Ammon's horn (tissue), 1 donor: ENCODE measurements at regions not wholly inside any gene's neighbourhood (a gene's known extent, or its start where the extent isn't known, plus 50 kb on each side); places are given as distances from the start of the nearest gene placed in this dataset.

Experiments used
- DNase-seq: peaks from one replicate; pipeline ENCODE4 v3.0.0-alpha.2; 2016; ENCODE audit warnings: low spot score

- DNase-seq, result no peak
Measured at GRCh38 chr16:62652441-62653120, 616.3 kb upstream of the CDH8 start.

DNA sequence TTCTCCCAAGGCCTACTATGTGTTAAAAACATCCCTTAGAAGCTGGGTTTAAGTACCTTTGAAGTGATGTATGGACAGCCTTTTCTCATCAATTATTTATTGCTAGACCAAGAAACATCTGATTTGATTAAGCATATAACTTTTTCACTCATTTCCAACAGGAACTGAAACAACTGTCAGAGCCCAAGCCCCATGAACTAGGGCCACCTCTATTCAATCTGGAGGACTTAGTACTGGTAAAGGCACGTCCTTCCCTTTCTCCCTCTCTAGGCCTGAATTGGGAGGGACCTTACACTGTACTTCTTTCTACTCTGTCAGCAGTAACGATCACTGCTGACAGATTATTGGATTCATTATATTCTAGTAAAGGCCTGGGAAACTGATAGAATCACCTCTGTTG is 612.0 kb upstream of the CDH8 start:
- DNase-seq, result no peak

DNA sequence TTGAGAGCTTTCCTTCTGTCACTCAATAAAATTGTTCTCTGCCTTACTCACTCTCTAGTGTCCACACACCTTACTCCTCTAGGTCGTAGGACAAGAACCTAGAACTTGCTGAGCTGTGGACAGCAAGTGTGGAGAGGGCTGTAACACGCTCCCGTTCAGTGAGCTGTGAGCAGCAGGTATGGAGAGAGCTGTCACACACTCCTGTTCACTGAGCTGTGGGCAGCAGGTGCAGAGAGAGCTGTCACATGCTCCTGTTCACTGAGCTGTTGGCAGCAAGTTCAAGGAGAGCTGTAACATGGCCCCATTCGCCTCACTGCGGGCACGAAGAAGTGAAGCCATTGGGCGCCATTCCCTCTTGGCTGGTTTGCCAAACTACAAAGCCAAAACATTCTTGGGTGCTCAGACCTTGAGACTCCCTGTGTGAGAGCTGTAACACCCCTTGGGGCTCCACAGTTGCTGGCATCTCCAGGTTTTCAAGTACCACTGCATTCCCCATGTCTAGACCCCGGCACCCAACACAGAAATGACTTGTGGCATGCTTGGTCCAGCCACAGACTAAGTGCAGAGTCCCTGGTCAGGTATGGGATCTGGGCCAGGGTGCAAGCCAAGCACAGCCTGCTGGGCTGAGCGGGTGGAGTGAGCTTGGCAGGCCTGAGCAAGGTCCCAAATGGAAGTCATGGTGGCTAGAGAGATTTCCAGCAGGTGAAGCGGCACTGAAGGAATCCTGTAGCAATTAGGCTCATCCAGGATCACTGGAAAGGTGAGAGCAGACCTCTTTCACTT is 608.0 kb upstream of the CDH8 start:
- DNase-seq, result no peak

DNA sequence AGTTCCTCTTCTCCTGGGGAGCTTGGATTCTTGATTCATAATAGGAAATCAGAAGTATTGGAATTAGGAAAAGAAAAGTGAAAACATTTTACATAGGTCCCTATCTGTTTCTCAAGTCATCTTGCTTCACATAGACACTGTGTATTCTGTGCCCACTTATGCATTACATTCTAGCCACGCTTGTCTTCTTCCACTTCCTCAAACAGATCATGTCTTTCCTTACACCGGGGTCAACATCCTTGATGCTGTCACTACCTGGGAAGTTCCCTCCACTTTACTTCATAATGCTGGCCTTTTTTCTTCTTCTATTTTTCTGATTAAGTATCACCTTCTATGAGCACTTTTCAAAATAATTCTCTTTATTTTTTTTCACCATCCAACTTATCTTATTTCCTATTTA is 606.4 kb upstream of the CDH8 start:
- no peak for DNase-seq

DNA sequence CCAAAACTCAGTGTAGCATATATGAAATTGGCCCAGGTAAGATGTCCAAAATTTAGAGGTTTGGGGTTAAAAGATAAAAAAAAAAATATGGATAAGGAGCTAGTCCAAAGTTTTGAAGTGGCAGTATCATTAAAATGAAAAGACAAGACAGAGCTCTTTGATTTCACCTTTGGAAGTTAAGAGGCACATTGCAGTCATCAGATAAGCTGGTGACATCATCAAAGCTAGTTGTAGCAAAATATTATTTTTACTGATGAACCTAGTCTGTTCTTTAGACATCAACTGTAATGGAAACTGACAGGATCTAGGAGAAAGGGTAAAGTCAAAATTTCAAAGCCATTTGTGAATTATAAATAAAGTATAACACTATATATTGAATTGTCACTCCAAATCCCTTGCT is 603.7 kb upstream of the CDH8 start:
- DNase-seq, result no peak

- no peak for DNase-seq
Measured at GRCh38 chr16:62638964-62639870, 603.0 kb upstream of the CDH8 start.

DNA sequence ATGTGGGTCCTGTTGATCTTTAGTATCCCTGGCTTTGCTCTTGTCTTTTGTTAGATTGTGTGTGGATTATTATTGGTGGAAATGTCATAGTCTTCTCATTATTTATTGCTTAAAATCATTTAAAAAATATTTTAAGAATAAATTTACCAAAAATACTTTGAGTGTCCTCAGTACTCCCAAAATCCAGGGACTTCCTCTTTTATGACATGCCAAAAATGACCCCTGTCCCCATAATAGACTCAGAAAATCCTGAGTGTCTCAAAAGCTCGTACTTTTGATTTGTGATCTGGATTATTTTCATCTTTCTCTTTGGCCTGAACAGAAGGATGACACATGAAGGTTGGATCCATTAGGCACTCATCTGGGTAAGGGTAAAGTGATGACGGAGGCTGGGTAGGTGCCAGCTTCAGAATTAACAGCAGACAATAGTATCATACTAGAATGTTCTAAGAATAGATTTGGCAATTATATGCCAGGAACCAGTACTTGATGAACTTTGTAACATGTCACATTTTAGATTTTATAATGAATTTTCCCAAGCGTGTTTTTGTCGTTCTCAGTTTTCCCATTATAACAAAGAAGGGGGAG is 602.2 kb upstream of the CDH8 start:
- DNase-seq, result no peak

GRCh38 chr16:62625326-62625725 is 589.1 kb upstream of the CDH8 start:
- DNase-seq, result no peak

GRCh38 chr16:62620275-62620674 is 584.0 kb upstream of the CDH8 start:
- no peak for DNase-seq

DNA sequence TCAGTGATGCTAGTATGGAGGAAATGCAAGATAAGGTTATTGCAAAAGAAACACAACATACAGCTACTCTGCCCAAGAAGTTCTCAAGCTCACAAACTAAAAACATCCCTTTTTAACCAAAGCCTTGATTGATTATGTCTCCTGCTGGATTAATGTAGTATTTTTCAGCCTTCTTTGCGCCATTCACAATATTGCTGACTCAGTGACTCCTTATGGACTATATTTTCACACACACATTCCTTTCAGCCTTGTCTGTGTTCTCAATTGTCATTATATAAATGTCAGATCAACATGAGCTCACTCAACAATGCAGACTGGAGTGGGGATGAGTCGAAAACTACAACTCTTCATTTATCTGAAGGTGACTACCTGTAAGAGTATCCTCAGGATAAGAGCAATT is 579.3 kb upstream of the CDH8 start:
- no peak for DNase-seq

DNA sequence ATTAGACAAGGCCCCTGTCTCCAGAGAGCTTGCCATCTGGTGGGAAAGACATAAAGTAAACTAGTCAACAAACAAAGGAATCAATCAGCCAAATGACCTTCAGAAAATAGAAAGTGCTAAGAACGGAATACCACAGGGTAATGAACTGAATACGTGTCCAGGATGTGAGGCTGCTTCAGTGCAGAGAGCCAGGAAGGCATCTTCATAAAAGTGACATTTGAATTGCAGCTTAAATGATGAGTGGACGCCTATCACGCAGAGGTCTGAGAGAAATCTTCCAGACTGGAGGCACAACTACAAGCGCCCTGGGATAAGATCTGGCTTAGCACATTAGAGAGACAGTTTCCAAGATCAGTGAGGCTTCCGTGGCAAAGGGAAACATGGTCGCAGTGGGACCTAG is 574.1 kb upstream of the CDH8 start:
- no peak for DNase-seq

GRCh38 chr16:62602790-62603189 is 566.6 kb upstream of the CDH8 start:
- DNase-seq, result no peak

- DNase-seq, result no peak
Measured at GRCh38 chr16:62597875-62598274, 561.6 kb upstream of the CDH8 start.

GRCh38 chr16:62596584-62596983 is 560.3 kb upstream of the CDH8 start:
- no peak for DNase-seq

- DNase-seq, result no peak
Measured at GRCh38 chr16:62596125-62596524, 559.9 kb upstream of the CDH8 start.

DNA sequence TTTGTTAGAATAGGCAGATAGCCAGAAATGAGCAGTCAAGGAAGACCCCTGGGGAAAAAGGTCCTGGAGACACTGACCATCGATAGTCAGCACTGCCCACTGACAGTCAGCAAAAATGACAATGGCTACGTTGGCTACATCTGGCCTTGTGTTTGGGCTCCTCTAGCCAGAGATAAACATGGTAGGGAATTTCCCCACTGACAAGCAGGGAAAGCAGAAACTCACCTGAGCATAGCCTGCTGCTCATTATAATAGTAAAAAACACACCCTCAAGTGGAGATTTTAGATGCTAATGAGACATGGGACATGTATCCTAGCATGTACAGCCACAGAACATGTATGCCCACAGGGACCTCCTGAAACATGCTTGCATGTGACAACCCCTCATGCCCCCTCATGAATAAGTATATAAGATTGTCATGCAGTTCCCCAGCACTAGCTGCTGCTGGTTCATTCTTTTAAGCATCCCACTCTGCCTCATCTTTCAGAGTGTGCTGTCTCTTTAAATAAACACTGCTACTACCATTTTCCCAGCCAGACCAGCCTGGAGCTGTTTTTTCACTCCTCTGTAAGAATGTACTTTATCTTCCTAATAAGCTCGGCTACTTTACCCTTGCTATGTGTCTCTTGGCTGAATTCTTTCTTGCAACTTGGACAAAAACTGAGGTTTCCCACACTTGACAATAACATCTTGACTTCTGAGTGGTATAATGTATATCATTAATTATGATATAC is 550.1 kb upstream of the CDH8 start:
- no peak for DNase-seq

GRCh38 chr16:62585041-62585545 is 548.9 kb upstream of the CDH8 start:
- peak; percentile 67 for DNase-seq

DNA sequence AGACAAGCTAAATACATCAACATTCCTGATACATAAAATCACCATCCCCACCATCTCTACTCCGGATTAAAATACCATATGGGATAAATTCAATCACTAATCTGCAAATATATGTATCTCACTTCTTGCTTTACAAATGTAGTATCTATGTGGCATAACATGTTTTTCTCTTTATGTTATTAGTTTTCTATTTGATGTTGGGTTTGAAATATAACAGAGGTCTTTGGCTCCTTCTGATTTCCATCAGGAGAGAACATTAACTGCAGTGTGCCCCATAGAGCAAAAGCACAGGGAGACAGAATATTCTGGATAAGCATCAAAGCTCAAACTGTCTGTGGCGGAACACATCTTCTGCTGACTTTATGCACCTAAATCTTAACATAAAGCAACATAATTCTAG is 547.2 kb upstream of the CDH8 start:
- no peak for DNase-seq

GRCh38 chr16:62573466-62573865 is 537.2 kb upstream of the CDH8 start:
- DNase-seq, result no peak

DNA sequence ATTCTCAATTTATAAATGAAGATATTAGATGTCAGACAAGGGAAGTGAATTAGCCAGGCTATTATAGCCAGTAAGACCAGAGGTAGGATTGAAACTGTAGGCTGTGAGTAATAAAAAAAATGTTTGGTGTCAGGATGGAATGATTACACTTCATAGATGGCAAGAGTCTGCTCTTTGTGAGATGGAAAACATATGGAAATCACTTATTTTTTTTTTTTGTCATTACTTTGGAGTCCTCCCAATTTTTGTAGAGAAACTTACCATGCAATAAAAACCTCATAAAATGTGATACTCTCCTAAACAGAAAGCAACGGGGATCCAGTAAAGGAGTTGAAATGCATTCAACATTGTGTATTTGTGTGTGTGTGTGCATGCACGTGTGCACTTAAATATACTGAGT is 532.7 kb upstream of the CDH8 start:
- DNase-seq, result no peak

DNA sequence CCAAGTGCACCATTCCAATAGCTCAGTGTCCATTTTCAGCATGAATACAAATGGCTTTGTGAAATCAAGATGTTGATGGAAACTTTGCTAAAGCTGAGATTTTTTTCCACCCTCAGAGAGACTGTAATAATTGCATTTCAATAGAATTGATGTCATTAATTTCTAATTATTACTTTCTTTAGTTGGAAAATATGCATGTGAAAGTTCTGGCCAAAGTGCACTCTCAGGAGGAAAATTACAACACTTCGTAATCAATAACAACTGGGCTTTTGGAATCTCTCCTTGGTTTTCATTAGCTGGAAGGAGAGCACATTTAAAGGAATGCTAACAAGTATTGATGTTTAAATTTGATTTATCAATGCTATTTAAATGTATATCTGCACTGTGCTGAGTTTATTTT is 529.5 kb upstream of the CDH8 start:
- DNase-seq, result no peak
